HL-60/S4 treated with retinoic acid at 250 ng/mL for 4 days and 3 days (cell line): ENCODE measurements at regions not wholly inside any gene's neighbourhood (a gene's known extent, or its start where the extent isn't known, plus 50 kb on each side); places are given as distances from the start of the nearest gene placed in this dataset.

Experiments
- in situ Hi-C: fragments of 300-500 bp; cut with MboI; formaldehyde crosslinking; loops from 2 replicates; pipeline ENCODE4 v1.7.0; 2022; ENCODE audit warnings: low sequenced_read_pairs

DNA sequence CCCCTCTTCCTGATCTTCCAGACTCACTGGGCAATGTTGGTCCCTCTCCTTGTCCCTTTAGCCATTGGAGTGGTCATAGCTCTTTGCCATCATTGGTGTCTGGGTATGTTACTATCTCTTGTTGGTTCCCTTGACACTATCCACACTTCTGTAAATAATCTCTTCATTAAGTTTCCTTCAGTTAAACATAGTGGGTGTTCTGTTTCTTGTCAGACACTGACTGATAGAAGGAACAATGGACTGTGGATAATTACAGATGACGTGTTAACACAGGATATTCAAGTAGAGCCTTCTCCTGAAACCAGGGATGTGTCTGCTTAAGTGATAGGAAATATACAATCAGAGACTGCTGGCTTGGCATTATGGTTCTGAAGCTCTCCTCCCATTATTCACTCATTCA lies 458.3 kb upstream of the USP24 start:
- in situ Hi-C loops = no loop called here

DNA sequence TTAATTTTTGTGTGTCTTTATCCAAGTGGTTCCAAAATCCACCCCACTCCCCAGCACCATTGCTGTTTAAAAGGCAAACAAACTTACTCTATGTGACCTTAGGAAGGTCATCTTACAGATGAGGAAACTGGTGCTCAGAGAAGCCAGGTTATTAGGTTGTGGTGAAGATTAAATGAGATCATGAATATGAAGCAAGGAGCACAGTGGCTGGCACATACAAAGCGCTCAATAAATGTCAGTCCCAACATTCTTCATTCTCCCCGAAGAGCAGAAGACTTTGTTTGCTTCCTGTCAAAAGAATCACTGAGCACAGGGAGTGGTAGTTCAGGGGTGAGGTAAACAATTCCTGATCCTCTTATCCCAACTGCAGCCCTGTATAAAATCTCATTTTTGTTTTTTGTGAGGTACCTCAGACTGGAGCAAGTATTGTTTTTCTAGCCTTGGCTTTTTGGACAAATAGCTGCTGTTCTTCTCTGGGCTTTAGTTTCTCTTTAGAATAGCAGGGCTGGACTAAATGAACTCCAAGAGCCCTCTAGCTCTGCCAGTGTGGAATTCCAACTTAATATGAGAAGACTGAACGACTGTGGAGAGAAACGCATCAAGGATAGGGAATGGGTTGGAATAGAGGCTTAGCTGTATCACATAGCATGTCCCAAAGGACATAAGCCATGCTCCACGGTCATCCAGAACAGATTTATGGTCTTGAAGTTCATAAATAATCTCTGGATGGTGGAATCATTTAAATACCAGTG lies 455.3 kb upstream of the USP24 start:
- in situ Hi-C loops = no loop called here

DNA sequence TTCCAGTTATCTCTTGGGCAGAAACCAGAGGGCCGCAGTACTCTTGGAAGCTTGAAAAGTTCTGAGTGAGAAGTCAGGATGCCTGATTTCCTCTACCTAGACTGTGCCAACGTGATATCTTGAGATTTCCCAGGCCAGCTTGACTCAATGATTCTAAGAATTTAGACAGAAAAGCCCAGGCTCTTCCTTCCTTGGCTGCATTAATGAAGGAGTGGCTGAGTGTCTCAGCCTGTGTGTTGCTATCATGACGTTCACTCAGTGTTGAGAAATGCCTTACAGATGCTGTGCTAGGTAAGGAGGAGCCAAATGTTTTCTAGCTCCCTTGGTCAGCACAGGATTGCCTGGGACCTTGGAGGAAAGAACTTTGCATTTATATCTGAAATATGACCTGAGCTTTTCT lies 454.1 kb upstream of the USP24 start:
- in situ Hi-C loops = no loop called here

DNA sequence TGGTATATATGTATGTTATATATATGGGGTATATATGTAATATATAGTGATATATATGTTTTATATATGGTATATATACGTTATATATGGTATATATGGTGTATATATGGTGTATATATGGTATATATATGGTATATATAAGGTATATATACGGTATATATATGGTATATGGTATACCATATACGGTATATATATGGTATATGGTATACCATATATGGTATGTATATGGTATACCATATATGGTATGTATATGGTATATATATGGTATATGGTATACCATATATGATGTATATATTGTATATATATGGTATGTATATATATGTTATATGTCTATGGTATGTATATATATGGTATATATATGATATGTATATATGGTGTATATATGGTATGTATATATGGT lies 447.7 kb upstream of the USP24 start:
- in situ Hi-C loops = no loop called here

DNA sequence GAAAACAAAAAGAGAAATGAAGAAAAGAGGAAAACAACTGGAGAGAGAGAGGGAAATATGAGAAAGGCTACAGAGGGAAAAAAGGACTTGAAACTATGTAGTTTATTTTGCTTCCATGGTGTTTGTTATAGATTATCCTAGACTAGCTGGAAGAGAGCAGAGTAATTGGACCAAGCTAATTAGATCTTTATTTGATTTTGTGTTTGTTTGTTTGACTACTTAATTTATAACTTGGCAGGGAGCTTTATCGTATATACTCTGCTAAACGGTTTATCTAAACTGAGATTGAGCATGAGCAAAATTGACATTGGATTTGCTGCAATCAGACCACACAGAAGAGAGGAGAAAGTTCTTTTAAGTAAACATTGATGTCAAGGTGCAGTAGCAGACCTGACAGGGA lies 443.8 kb upstream of the USP24 start:
- in situ Hi-C loops = no loop called here

DNA sequence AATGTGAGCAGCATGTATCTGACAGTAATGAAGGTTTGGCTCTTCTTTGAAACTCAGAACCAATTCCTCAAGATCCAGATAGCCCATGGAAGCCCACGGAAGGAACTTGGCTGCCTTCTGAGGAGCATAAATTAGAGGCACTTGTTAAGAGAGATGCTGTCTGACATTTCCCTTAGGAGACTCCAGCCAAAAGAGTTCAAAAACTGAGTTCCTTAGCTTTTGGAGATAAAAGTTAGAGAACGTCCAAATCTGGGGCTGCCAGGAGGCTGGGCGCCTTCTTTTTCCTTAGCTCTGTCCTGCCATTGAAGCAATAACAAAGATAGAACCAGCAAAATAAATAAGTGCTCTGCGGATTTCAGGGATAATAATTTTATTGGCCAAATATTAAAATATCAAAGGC lies 439.6 kb upstream of the USP24 start:
- in situ Hi-C loops = no loop called here

DNA sequence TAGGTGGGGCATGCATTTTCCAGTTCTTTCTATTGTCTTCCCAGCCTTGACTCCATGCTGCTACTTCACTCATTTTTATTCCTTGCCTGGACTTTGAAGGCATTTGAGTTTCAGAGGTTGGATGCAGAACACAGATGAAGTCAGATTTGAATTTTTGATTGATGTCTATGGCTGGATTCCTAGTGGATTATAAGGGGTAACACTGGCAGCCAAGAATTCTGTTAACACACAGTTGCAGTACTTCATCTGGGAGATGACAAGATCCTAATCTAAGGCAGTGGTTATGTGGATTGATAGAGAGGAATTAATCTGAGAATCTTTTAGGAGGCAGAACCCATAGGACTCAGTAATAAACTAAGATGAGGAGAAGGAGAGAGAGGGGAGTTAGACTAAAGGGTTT lies 439.0 kb upstream of the USP24 start:
- in situ Hi-C loops = no loop called here

DNA sequence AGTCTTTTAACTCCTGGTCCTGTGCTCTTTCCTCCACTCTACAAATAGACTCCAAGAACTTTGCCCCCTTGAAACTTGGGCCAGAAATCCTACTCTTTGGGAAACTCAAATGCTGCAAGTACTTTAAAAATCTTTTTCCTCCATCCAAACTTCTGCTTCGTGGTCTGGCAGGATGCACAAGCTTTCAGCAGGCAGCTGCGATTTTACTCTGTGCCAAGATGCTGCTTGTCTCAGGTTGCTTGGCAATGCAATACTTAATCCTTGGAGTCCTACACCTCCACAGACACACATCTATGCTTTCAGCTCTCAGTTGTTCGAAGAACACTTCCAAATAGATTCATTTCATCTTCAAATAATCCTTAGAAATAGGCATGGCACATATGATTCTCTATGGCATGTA lies 435.3 kb upstream of the USP24 start:
- in situ Hi-C loops = no loop called here

DNA sequence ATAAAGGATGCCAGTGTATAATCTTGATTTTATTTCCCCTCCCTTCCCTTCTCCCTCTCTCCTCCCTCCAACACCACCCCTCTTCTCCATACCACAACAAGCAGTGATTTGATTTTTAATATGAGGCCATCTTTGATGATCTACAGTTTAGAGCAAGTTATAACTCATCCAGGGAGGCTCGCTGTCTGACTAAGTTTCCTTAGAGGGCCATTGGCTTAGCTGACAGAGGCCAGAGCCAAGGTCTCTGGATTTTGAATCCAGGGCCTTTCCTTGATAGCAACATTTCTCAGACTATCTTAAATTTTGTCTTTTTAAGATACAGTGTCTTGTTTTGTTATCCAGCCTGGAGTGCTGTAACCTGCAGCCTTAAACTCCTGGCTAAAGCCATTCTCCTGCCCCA lies 431.0 kb upstream of the USP24 start:
- in situ Hi-C loops = no loop called here

DNA sequence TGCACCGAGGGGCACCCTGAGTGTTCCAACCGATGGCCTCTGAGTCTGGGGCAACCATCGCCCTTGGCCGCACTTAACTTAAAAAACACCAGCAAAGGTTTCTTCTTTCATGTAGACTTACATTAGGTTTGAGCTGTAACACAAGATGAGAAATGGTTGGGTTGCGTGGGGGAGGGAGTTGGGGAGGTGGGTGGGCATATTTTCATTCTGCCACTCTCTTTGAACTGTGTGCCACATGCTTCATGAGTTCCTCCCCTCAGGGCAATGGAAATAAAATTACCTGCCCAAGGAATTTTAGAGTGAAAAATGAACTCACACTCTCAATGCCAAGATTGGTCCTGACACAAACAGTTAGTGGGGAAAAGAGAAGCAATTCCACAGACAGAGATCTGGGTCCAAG lies 430.1 kb upstream of the USP24 start:
- in situ Hi-C loops = no loop called here

DNA sequence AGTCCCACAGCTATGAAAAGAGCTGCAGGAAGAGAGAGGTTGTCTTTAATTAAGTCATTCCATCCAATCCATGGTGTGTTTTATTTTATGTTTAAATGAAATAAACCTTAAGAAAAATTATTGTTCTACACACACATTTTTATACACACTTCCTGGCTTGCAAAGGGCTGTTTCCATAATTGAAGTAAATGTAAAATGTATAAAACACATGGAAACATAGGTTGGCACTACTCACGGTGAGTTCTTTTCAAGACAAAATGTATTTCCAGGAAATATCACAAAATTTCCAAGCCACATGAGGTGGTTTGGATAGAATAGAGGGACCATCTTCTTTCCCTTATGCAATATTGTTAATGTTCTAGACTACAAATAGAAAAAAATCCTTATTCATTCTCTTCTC lies 426.8 kb upstream of the USP24 start:
- in situ Hi-C loops = no loop called here

DNA sequence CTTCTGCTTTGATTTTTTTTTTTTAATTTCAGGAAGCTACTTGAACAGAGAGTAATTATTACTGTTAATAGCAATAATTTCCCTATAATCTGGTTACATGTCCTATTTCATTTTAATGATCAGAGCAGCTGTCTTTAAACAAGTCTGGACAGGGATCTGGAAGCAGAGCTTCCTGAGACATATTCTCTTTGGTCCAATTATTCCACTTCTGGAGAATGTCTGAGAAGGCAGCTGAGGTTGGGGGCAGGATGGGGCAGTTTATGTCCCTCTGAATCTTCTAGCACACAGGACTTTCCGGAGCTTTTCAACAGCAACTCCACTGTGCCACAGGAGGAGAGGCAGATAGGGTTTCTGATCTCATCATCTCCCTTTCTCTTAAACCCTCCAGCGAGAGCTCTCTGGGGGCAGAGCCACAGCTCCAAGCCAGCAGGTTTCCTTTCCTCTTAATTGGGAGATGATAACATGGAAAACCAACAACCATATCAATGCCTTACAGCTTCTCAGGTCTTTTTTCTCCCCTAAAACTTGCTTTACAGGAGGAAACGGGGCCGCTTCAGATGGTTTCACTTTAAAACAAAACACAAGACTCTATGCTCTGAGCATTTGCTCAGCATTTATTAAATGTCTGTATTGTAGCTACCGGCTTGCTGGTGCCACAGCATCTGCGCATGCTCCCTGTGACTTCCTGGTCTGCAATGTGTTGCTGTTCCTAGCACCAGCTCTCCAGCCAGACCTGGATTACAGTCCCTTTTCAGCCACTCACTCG lies 425.7 kb upstream of the USP24 start:
- in situ Hi-C loops = no loop called here

DNA sequence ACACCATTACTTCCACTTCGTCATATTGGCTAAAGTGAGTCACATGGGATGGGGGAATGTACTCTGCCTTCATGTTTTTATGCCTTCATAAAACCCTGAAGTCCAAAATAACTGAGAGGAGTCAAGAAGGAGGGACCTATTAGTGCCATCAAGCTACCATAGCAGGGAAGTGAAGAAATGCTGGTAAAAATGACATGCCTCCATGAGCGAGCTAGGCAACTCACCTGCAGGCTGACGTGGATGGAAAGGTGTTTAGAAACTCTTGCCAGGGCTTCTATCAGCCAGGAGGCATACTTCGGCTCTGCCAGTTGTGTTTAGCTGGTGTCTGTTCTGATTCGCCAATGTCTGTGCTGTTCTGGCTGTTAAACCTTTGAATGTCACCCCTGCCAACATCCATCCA lies 424.4 kb upstream of the USP24 start:
- in situ Hi-C loops = no loop called here

DNA sequence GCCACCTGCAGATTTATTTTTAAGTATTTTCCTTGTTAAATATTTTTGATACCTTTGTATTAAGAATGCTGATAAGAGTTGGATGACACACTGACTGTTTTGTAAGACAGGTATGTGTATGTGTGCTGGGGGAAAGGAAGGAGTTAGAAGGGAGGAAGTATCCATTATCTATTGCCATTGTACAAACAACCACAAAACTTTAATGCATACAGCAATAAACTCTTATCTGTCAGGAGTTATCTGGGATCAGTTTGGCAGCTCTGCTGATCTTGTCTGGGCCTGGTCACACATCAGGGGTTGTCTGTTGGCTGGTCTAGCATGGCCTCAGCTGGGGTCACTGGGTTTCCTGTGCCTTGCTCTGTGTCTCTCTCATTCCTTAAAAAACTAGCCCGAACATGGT lies 423.9 kb upstream of the USP24 start:
- in situ Hi-C loops = no loop called here

DNA sequence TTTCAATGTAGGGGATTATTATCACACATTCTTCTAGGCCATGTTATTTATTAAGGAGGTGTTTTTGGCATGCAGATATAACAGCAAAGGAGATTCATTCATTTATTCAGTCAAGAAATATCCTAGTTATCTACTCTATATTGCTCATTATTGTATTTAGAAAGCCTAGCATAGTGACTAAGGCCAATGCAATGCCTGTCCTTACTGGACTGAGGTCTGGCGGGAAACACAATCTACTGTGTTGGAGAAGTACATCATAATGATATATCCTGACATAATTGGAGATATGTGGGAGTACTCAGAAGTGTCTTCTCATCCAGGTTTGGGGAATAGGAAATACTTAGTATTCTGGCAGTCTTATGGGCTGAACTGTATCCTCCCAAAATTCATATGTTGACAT lies 421.5 kb upstream of the USP24 start:
- in situ Hi-C loops = no loop called here

DNA sequence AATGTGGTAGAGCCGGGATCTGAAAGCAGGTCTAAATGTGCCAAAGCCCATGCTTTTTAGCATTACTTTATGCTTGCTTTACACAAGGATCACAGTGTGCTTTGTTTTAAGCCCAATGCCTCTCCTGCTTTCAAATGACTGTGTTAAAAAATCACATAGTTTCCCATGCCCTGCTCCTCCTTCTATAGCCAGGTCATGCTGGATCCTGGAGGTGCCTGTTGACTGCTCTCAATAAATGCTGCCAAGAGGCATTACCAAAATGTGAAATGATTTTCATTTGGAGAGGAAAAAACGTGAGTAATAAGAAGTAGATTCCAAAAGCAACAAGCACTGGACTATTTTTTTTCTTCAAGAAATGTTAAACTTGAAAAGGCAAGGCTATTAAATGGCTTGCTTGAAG lies 420.7 kb upstream of the USP24 start:
- in situ Hi-C loops = no loop called here

DNA sequence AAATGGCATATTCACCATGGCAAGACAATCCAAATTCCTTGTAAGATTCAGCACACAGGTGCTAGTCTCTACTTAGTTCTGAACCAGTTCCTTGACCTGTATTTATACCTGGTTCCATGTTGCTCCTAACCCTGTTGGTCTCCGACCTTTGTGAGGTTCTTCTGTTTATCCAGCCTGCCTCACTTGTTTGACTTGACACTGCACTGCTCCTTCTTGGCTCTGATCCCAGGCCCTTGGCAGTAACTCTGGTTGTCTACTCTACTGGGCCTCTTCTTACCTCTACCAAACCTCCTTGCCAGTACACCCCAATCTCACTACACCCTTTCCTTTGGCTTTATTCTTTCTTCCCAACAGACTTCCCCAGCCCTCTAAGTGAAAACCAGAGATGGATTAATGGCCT lies 419.4 kb upstream of the USP24 start:
- in situ Hi-C loops = no loop called here

DNA sequence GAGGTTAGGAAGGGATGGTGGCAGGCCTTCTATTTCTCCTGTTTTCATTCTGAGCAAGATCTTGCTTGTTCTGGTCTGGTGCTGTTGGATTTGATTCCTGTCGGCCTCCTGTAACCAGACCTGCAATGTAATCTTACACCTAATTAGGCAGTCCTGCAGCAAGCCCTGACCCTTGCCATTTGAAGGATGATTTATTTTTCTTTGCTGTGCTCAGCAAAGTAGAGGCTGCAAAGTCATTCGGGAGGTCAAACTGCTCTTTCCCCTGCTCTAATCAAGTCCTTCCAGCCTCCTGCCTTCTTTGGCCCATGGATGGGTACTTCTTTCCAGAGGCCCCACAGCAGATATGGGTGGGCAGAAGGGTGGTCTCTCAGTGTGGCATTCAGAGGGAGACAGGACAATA lies 417.7 kb upstream of the USP24 start:
- in situ Hi-C loops = no loop called here

DNA sequence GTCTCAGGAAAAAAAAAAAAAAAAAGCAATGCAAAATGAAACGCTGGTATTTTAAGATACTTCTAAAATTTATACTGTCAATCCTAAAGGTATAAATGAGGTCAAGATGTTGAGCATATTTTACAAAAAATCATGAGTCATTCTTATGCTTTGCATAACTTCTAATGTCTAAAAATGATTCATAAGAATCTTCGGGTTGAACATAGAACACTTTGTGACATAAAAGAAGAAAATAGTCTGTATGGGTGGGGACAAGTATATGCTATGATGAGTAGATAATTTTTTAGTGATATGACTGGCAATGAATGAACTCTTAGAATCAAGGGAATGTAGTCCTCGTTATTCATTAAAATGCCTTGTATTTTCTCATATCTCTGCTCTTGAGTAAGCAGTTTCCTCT lies 416.9 kb upstream of the USP24 start:
- in situ Hi-C loops = no loop called here

DNA sequence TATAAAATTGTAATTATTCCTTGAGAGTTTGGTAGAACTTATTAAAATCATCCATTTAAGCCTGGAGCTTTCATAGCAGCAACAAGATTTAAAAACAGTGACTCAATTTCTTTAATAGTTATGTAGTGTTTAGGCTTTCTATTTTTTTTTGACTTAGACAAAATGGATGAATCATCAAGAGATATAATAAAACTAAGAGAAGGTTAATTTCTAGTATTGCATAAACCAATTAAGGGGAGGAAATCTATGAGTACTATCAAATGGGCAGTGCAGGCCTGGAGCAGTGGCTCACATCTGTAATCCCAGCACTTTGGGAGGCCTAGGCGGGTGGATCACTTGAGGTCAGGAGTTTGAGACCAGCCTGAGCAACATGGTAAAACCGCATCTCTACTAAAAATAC lies 416.3 kb upstream of the USP24 start:
- in situ Hi-C loops = no loop called here

DNA sequence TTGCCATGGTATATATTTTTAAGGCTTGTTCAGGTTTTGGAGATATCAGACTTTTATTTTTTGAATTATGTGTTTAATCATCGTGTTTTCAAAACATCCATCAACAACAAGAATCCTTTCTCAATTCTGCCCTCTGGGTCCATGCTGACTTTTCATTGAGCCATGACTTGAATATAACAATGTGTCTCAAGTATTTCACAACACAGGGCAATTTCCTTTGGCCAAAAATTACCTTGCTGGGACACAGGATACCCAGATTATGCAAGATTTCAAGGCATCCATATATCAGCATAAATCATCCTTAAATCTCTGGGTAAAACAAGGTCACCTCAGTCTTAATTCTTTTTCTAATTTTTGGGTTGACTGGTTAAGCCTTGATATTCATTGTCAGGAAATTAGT lies 411.2 kb upstream of the USP24 start:
- in situ Hi-C loops = no loop called here

DNA sequence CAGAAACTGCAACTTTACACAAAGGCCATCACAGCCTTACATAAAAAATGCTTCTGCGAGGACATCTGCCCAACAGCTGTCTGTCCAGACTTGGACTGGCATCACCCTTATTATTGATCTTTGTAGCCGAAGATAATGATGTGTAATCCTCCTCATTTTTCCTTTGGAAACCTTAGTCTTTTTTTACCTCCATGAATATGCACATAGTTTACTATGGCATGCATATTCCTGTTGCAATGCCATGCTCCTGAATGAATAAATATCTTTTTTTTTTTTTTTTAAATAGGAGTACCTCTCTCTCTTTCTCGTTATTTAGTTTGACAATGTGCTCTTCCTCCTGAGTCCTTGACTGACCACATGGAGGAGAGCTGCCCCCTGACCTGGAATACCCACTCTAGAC lies 409.6 kb upstream of the USP24 start:
- in situ Hi-C loops = no loop called here

DNA sequence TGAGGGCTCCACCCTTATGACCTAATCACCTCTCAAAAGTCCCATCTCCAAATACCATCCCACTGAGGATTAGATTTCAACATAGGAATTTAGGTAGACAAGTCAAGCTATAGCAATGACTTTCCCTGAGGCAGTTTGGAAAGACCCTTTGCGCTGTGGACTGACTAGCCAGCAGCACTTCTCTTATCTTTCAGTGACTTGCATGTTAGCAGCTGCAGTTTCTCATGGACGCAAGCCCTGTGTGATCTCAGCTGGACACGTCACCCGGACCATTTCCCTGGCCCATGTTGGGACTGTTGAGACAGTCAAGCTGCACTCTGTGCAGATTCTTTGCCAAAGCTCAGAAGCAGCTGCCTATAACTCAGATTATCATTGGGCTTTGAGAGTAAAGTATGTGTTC lies 408.1 kb upstream of the USP24 start:
- in situ Hi-C loops = no loop called here
